ENCODE measurements at regions not wholly inside any gene's neighbourhood (a gene's known extent, or its start where the extent isn't known, plus 50 kb on each side); places are given as distances from the start of the nearest gene placed in this dataset.

GRCh38 chr1:58064166-58064565, 482.4 kb downstream of the OMA1 start:
- no peak for TF ChIP-seq CTCF (IDR thresholded peaks at IDR 0.05 in 4 of 5, conservative IDR thresholded peaks at IDR 0.05 in 1 of 5)
- TF ChIP-seq POLR2A (IDR thresholded peaks at IDR 0.05) = no peak
